ENCODE measurements at regions not wholly inside any gene's neighbourhood (a gene's known extent, or its start where the extent isn't known, plus 50 kb on each side); places are given as distances from the start of the nearest gene placed in this dataset.
"Not testable (repeated sequence)": the region's sequence is repeated elsewhere in the genome, so short reads cannot be mapped to it uniquely, and the experiment has no call there.

DNA sequence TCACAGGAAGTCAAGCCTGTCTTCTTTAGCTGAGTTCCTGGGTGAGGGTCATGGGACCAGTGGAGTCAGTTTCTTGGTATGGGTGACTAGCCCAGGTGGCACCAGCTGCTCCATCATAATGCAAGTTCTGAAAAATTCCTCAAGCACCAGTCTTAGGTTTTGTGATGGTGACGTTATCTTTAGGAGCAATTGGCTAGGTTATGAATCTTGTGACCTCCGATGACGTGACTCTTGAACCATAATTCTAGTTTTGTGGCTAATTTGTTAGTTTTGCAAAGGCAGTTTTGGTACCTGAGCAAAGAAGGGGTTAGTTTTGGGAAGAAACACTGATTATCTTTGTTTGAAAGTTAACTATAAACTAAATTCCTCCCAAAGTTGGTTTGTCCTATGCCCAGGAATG, 608.4 kb downstream of the VGLL3 start:
- Histone ChIP-seq H3K27ac (ENCODE audit: low read depth in 1 of 2, low read length in 1 of 2) (no peak overlapping the region), H3K4me3 (ENCODE audit: low read length in 2 of 2) (no peak overlapping the region), H3K27me3 (ENCODE audit: control insufficient read depth in 2 of 2, insufficient read depth in 1 of 2, low read length in 1 of 2) (no peaks in the 10 kb centered on the region), H3K4me1 (ENCODE audit: control insufficient read depth in 2 of 2, insufficient read depth in 2 of 2, low read length in 2 of 2) (no peaks in the 10 kb centered on the region), H3K36me3 (ENCODE audit: control insufficient read depth in 2 of 2, insufficient read depth in 2 of 2, low read length in 1 of 2) (no peaks in the 10 kb centered on the region), H3K9me3 (ENCODE audit: control insufficient read depth in 2 of 2, insufficient read depth in 1 of 2, low read length in 1 of 2) (no peaks in the 10 kb centered on the region)
- no peak for DNase-seq (ENCODE audit: low read depth in 6 of 9, low spot score in 9 of 9)
- WGBS: 92% methylated on average over 3 of the region's 3 CpGs

- H3K4me1 ChIP-seq (ENCODE audit: control insufficient read depth in 2 of 2, insufficient read depth in 2 of 2, low read length in 2 of 2): no peaks in the 10 kb centered on the region
- no peak overlapping the region for H3K27ac ChIP-seq (ENCODE audit: low read depth in 1 of 2, low read length in 1 of 2)
- H3K9me3 ChIP-seq (ENCODE audit: control insufficient read depth in 2 of 2, insufficient read depth in 1 of 2, low read length in 1 of 2): no peaks in the 10 kb centered on the region
- WGBS: 91% methylated on average over 2 of the region's 2 CpGs
- H3K36me3 ChIP-seq (ENCODE audit: control insufficient read depth in 2 of 2, insufficient read depth in 2 of 2, low read length in 1 of 2): no peaks in the 10 kb centered on the region
- no peaks in the 10 kb centered on the region for H3K27me3 ChIP-seq (ENCODE audit: control insufficient read depth in 2 of 2, insufficient read depth in 1 of 2, low read length in 1 of 2)
- no peak for DNase-seq (ENCODE audit: low read depth in 6 of 9, low spot score in 9 of 9)
- H3K4me3 ChIP-seq (ENCODE audit: low read length in 2 of 2): no peak overlapping the region
These were observed 609.7 kb downstream of the VGLL3 start for GRCh38 chr3:86381247-86381646.

GRCh38 chr3:86379280-86379679, 611.7 kb downstream of the VGLL3 start:
- WGBS: 96% methylated on average over 2 of the region's 2 CpGs
- no peak for DNase-seq (ENCODE audit: low read depth in 6 of 9, low spot score in 9 of 9)
- Histone ChIP-seq H3K27ac (ENCODE audit: low read depth in 1 of 2, low read length in 1 of 2) (no peak overlapping the region), H3K36me3 (ENCODE audit: control insufficient read depth in 2 of 2, insufficient read depth in 2 of 2, low read length in 1 of 2) (no peaks in the 10 kb centered on the region), H3K4me3 (ENCODE audit: low read length in 2 of 2) (no peak overlapping the region), H3K27me3 (ENCODE audit: control insufficient read depth in 2 of 2, insufficient read depth in 1 of 2, low read length in 1 of 2) (no peaks in the 10 kb centered on the region), H3K9me3 (ENCODE audit: control insufficient read depth in 2 of 2, insufficient read depth in 1 of 2, low read length in 1 of 2) (no peaks in the 10 kb centered on the region), H3K4me1 (ENCODE audit: control insufficient read depth in 2 of 2, insufficient read depth in 2 of 2, low read length in 2 of 2) (no peaks in the 10 kb centered on the region)

DNA sequence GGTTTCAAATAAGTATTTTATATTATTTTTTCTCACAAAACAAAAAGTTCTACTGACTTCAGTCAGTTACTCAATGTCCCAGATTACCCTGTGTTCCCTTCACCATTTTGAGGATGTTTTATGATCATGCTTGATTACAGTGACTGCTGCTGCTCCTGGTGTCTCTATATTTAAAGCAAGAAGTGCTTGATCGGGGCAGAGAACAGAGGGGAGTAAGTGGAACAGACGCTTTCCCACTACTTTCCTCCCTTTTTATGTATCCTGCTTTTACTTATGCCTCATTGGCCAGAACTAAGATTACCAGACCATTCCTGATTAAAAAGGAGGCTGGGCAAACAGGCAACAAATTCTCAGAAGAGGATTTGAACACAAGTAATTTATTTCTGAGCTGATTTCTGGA, 612.1 kb downstream of the VGLL3 start:
- no peak for DNase-seq (ENCODE audit: low read depth in 6 of 9, low spot score in 9 of 9)
- 95% methylated on average over 2 of the region's 2 CpGs for WGBS
- H3K4me1 ChIP-seq (ENCODE audit: control insufficient read depth in 2 of 2, insufficient read depth in 2 of 2, low read length in 2 of 2): no peaks in the 10 kb centered on the region
- H3K9me3 ChIP-seq (ENCODE audit: control insufficient read depth in 2 of 2, insufficient read depth in 1 of 2, low read length in 1 of 2): no peaks in the 10 kb centered on the region
- no peak overlapping the region for H3K27ac ChIP-seq (ENCODE audit: low read depth in 1 of 2, low read length in 1 of 2)
- H3K27me3 ChIP-seq (ENCODE audit: control insufficient read depth in 2 of 2, insufficient read depth in 1 of 2, low read length in 1 of 2): no peaks in the 10 kb centered on the region
- no peaks in the 10 kb centered on the region for H3K36me3 ChIP-seq (ENCODE audit: control insufficient read depth in 2 of 2, insufficient read depth in 2 of 2, low read length in 1 of 2)
- H3K4me3 ChIP-seq (ENCODE audit: low read length in 2 of 2): no peak overlapping the region

DNA sequence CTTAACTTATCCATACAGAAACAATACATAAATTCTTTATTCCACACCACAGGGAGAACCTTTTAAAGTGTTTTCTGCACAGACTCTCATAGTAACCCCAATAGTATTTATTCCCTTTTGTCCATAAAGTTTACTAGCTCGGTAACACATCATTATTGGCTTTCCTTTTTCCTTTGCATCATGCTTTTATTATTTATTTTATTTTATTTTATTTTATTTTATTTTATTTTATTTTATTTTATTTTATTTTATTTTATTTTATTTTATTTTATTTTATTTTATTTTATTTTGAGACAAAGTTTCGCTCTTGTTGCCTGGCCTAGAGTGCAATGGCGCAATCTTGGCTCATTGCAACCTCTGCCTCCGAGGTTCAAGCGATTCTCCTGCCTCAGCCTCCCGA, 655.4 kb downstream of the VGLL3 start:
- H3K27me3 ChIP-seq (ENCODE audit: control insufficient read depth in 2 of 2, insufficient read depth in 1 of 2, low read length in 1 of 2); H3K36me3 ChIP-seq (ENCODE audit: control insufficient read depth in 2 of 2, insufficient read depth in 2 of 2, low read length in 1 of 2); H3K9me3 ChIP-seq (ENCODE audit: control insufficient read depth in 2 of 2, insufficient read depth in 1 of 2, low read length in 1 of 2); H3K4me1 ChIP-seq (ENCODE audit: control insufficient read depth in 2 of 2, insufficient read depth in 2 of 2, low read length in 2 of 2); H3K4me3 ChIP-seq (ENCODE audit: low read length in 2 of 2); H3K27ac ChIP-seq (ENCODE audit: low read depth in 1 of 2, low read length in 1 of 2); DNase-seq (ENCODE audit: low read depth in 6 of 9, low spot score in 9 of 9): not testable (repeated sequence)
- WGBS: 96% methylated on average over 6 of the region's 6 CpGs

- no peak for DNase-seq (ENCODE audit: low read depth in 6 of 9, low spot score in 9 of 9)
- no peaks in the 10 kb centered on the region for H3K27me3 ChIP-seq (ENCODE audit: control insufficient read depth in 2 of 2, insufficient read depth in 1 of 2, low read length in 1 of 2)
- H3K4me3 ChIP-seq (ENCODE audit: low read length in 2 of 2): no peak overlapping the region
- no peaks in the 10 kb centered on the region for H3K9me3 ChIP-seq (ENCODE audit: control insufficient read depth in 2 of 2, insufficient read depth in 1 of 2, low read length in 1 of 2)
- no peaks in the 10 kb centered on the region for H3K4me1 ChIP-seq (ENCODE audit: control insufficient read depth in 2 of 2, insufficient read depth in 2 of 2, low read length in 2 of 2)
- no peaks in the 10 kb centered on the region for H3K36me3 ChIP-seq (ENCODE audit: control insufficient read depth in 2 of 2, insufficient read depth in 2 of 2, low read length in 1 of 2)
- no peak overlapping the region for H3K27ac ChIP-seq (ENCODE audit: low read depth in 1 of 2, low read length in 1 of 2)
- 95% methylated on average over 3 of the region's 3 CpGs for WGBS
These were observed 657.3 kb downstream of the VGLL3 start for GRCh38 chr3:86333636-86334035.

DNA sequence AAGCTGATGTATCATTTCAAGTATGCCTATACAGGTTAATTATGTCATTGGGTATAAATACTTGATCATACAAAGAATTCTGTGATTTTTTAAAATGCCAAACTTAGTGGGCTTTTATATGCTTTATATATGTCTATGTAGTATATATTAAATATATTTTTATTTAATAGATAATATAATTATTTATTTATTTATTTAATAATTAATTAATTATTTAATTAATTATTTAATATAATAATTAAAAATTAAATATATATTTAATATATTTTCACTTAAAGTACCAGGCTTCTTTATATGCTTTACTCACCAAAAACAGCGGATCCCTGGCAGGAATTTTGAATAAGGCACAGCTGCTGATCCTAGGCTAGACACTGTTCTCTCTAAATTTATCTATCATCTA, 687.0 kb downstream of the VGLL3 start:
- WGBS: 99% methylated on average over 1 of the region's 1 CpG

DNA sequence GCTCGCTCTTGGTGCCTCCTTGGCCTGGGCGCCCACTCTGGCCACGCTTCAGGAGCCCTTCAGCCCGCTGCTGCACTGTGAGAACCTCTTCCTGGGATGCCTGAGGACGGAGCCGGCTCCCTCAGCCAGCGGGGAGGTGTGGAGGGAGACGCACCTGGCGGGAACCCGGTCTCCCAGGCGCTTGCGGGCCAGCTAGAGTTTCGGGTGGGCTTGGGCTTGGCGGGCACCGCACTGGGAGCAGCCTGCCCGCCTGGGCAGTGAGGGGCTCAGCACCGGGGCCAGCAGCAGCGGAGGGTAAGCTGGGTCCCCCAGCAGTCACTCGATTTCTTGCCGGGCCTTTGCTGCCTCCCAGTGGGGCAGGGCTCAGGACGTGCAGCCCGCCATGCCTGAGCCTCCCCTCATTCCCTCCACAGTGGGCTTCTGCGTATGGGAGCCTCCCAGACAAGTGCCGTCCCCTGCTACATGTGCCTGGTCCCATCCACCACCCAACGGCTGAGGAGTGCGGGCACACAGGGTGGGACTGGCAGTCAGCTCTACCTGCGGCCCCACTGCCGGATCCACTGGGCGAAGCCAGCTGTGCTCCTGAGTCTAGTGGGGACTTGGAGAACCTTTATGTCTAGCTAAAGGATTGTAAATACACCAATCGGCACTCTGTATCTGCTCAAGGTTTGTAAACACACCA, 708.7 kb downstream of the VGLL3 start:
- 92% methylated on average over 30 of the region's 30 CpGs for WGBS
- peaks cover 0 to 7% of the 10 kb centered on the region in 2 donors for H3K9me3 ChIP-seq (ENCODE audit: control insufficient read depth in 2 of 2, insufficient read depth in 1 of 2, low read length in 1 of 2)

More for the DNA sequence above, 687.0 kb downstream of the VGLL3 start:
- Histone ChIP-seq H3K4me3 (ENCODE audit: low read length in 2 of 2) (no peak overlapping the region), H3K4me1 (ENCODE audit: control insufficient read depth in 2 of 2, insufficient read depth in 2 of 2, low read length in 2 of 2) (no peaks in the 10 kb centered on the region), H3K36me3 (ENCODE audit: control insufficient read depth in 2 of 2, insufficient read depth in 2 of 2, low read length in 1 of 2) (no peaks in the 10 kb centered on the region), H3K27ac (ENCODE audit: low read depth in 1 of 2, low read length in 1 of 2) (no peak overlapping the region), H3K27me3 (ENCODE audit: control insufficient read depth in 2 of 2, insufficient read depth in 1 of 2, low read length in 1 of 2) (no peaks in the 10 kb centered on the region), H3K9me3 (ENCODE audit: control insufficient read depth in 2 of 2, insufficient read depth in 1 of 2, low read length in 1 of 2) (no peaks in the 10 kb centered on the region)
- no peak for DNase-seq (ENCODE audit: low read depth in 6 of 9, low spot score in 9 of 9)

GRCh38 chr3:86269364-86270155, 721.4 kb downstream of the VGLL3 start:
- Histone ChIP-seq H3K4me1 (ENCODE audit: control insufficient read depth in 2 of 2, insufficient read depth in 2 of 2, low read length in 2 of 2) (no peaks in the 10 kb centered on the region), H3K27ac (ENCODE audit: low read depth in 1 of 2, low read length in 1 of 2) (no peak overlapping the region), H3K4me3 (ENCODE audit: low read length in 2 of 2) (no peak overlapping the region), H3K27me3 (ENCODE audit: control insufficient read depth in 2 of 2, insufficient read depth in 1 of 2, low read length in 1 of 2) (no peaks in the 10 kb centered on the region), H3K9me3 (ENCODE audit: control insufficient read depth in 2 of 2, insufficient read depth in 1 of 2, low read length in 1 of 2) (no peaks in the 10 kb centered on the region), H3K36me3 (ENCODE audit: control insufficient read depth in 2 of 2, insufficient read depth in 2 of 2, low read length in 1 of 2) (no peaks in the 10 kb centered on the region)
- 92% methylated on average over 4 of the region's 4 CpGs for WGBS
- DNase-seq (ENCODE audit: low read depth in 6 of 9, low spot score in 9 of 9): no peak

More for the DNA sequence above, 708.7 kb downstream of the VGLL3 start:
- H3K36me3 ChIP-seq (ENCODE audit: control insufficient read depth in 2 of 2, insufficient read depth in 2 of 2, low read length in 1 of 2): no peaks in the 10 kb centered on the region
- H3K27me3 ChIP-seq (ENCODE audit: control insufficient read depth in 2 of 2, insufficient read depth in 1 of 2, low read length in 1 of 2): no peaks in the 10 kb centered on the region
- H3K4me3 ChIP-seq (ENCODE audit: low read length in 2 of 2): no peak overlapping the region
- no peaks in the 10 kb centered on the region for H3K4me1 ChIP-seq (ENCODE audit: control insufficient read depth in 2 of 2, insufficient read depth in 2 of 2, low read length in 2 of 2)
- DNase-seq (ENCODE audit: low read depth in 6 of 9, low spot score in 9 of 9): no peak
- no peak overlapping the region for H3K27ac ChIP-seq (ENCODE audit: low read depth in 1 of 2, low read length in 1 of 2)
